Type B pancreatic cell (in vitro differentiated cells): ENCODE measurements at regions not wholly inside any gene's neighbourhood (a gene's known extent, or its start where the extent isn't known, plus 50 kb on each side); places are given as distances from the start of the nearest gene placed in this dataset.

Experiments used
- DNase-seq: peaks from one replicate; pipeline ENCODE4 v3.0.0; 2021; ENCODE audit warnings: mixed read lengths; ENCODE audit not compliant: unreplicated experiment; ENCODE audit errors: extremely low spot score
- H3K27ac Mint-ChIP-seq: 2 replicates; pipeline ENCODE4 v1.8.0; 2021; ENCODE audit warnings: mild to moderate bottlenecking, mixed read lengths
- H3K27me3 Mint-ChIP-seq: 2 replicates; pipeline ENCODE4 v1.8.0; 2021; ENCODE audit warnings: mixed read lengths
- H3K36me3 Mint-ChIP-seq: 2 replicates; pipeline ENCODE4 v1.8.0; 2021; ENCODE audit warnings: mixed read lengths
- H3K4me1 Mint-ChIP-seq: one replicate; pipeline ENCODE4 v1.8.0; 2021; ENCODE audit warnings: mixed read lengths; ENCODE audit not compliant: unreplicated experiment
- H3K4me3 Mint-ChIP-seq: 2 replicates; pipeline ENCODE4 v1.8.0; 2021; ENCODE audit warnings: mild to moderate bottlenecking, mixed read lengths
- H3K9me3 Mint-ChIP-seq: 2 replicates; pipeline ENCODE4 v1.8.0; 2021; ENCODE audit warnings: mixed read lengths
- TF ChIP-seq, protein P1 (sequence below): fragments of 200-600 bp; sonication (generic); conservative IDR thresholded peaks from 2 replicates; pipeline ENCODE4 v1.5.0; 2021; ENCODE audit warnings: antibody characterized with exemption, mild to moderate bottlenecking

DNA sequence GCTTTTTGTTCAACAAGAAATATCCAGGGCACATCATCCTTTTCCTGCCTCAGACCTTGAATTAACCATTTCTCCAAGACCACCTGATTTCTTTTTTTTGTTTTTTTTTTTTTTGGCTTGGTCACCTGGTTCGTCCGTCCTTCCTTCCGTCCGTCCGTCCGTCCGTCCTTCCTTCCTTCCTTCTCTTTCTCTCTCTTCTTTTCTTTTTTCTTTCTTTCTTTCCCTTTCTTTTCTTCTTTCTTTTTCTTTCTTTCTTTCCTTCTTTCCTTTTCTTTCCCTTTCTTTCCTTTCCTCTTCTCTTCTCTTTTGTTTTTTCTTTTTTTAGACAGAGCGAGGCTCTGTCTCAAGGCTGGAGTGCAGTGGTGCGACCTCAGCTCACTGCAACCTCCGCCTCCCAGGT lies 80.7 kb downstream of the TET3 start:
- Mint-ChIP-seq H3K4me1 (peaks cover 20% of the 10 kb centered on the region), H3K4me3 (no peak overlapping the region), H3K27ac (no peak overlapping the region), H3K27me3 (no peaks in the 10 kb centered on the region), H3K9me3 (no peaks in the 10 kb centered on the region), H3K36me3 (peaks cover 25% of the 10 kb centered on the region)
- DNase-seq: no peak
- TF ChIP-seq, protein P1, sequence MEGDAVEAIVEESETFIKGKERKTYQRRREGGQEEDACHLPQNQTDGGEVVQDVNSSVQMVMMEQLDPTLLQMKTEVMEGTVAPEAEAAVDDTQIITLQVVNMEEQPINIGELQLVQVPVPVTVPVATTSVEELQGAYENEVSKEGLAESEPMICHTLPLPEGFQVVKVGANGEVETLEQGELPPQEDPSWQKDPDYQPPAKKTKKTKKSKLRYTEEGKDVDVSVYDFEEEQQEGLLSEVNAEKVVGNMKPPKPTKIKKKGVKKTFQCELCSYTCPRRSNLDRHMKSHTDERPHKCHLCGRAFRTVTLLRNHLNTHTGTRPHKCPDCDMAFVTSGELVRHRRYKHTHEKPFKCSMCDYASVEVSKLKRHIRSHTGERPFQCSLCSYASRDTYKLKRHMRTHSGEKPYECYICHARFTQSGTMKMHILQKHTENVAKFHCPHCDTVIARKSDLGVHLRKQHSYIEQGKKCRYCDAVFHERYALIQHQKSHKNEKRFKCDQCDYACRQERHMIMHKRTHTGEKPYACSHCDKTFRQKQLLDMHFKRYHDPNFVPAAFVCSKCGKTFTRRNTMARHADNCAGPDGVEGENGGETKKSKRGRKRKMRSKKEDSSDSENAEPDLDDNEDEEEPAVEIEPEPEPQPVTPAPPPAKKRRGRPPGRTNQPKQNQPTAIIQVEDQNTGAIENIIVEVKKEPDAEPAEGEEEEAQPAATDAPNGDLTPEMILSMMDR: no peak

DNA sequence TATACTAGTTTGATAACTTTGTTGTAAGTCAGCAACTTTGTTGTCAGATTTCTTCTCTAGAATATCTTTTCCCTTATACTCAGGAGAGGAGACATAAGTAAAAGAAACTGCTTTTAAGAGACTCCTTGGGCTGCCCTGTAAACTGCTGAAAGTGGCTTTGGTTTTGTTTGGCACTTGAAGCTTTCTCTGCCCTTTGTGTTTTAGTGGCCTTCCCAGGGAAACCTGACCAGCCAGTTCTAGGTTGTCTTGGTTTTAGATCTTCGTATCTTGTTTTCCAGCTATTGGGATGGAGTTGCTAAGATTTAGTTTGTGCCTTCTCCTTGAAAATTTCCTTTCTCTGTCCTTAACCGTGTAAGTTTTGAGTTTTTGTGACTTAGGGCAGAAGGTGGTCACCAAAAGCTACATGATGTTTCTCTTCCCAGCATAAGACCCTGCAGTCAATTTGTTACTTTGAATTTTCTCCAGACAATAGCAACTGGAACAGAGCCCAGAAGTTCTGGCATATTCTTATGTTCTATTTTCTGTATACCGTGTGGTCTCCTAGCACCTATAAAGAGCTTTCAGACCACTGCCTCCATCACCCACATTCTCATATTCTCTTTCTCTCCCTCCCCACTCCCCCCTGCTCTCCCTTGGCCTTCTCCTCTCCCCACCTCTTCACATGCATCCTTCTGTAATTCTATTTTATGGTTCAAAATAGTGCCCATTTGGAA lies 81.1 kb downstream of the BOLA3 start:
- Mint-ChIP-seq H3K4me3 (peak overlapping the region; percentile 62), H3K27me3 (no peaks in the 10 kb centered on the region), H3K9me3 (no peaks in the 10 kb centered on the region), H3K4me1 (peaks cover 20% of the 10 kb centered on the region), H3K36me3 (peaks cover 25% of the 10 kb centered on the region), H3K27ac (peak overlapping the region; percentile 70)
- TF ChIP-seq, protein P1: no peak
- DNase-seq: no peak

DNA sequence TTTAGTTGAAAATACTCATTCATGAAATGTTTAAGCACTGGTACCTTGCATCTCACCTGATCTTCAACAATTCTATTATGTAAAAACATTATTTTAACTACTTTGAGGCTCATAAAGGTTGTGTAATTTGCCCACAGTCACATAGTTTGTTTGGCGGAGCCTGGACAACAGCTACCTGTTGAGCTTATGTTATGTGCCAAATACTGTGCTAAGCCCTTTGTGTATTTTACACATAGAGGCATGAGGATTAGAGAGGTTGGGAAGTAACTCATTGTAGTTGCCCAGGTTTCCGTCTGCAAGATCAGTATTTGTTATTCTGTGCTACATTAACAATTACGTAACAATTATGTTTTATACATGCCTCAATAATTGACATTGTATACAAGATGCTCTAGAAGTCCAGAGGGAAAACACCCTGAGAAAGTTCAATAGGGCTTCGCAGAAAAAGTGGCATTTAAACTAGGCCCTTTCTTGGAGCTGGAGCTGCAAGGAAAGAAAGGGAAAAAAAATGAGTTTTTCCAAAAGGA lies 80.4 kb downstream of the BOLA3 start:
- TF ChIP-seq, protein P1: no peak
- Mint-ChIP-seq H3K4me3 (no peak overlapping the region), H3K4me1 (peaks cover 20% of the 10 kb centered on the region), H3K9me3 (no peaks in the 10 kb centered on the region), H3K27me3 (no peaks in the 10 kb centered on the region), H3K27ac (peak overlapping the region; percentile 70), H3K36me3 (peaks cover 23% of the 10 kb centered on the region)
- DNase-seq: no peak

- Mint-ChIP-seq H3K4me1 (peaks cover 25% of the 10 kb centered on the region), H3K4me3 (no peak overlapping the region), H3K27me3 (no peaks in the 10 kb centered on the region), H3K9me3 (no peaks in the 10 kb centered on the region), H3K27ac (no peak overlapping the region), H3K36me3 (peaks cover 33% of the 10 kb centered on the region)
- no peak for DNase-seq
- TF ChIP-seq, protein P1: no peak
Measured at GRCh38 chr2:74070991-74071390, 76.7 kb downstream of the BOLA3 start.

GRCh38 chr2:74071426-74071825 lies 76.3 kb downstream of the BOLA3 start:
- TF ChIP-seq, protein P1: no peak
- Mint-ChIP-seq H3K4me3 (no peak overlapping the region), H3K9me3 (no peaks in the 10 kb centered on the region), H3K4me1 (peaks cover 29% of the 10 kb centered on the region), H3K27ac (no peak overlapping the region), H3K36me3 (peaks cover 38% of the 10 kb centered on the region), H3K27me3 (no peaks in the 10 kb centered on the region)
- no peak for DNase-seq
